Fibroblast of the aortic adventitia (primary cell): ENCODE measurements at regions not wholly inside any gene's neighbourhood (a gene's known extent, or its start where the extent isn't known, plus 50 kb on each side); places are given as distances from the start of the nearest gene placed in this dataset.

Source experiments
- DNase-seq: peaks from one replicate; pipeline ENCODE4 v3.0.0-alpha.2; 2010; ENCODE audit warnings: low read depth
- H3K4me3 ChIP-seq: 2 replicates; pipeline ENCODE4 v1.5.1; 2011; ENCODE audit warnings: low read depth, mild to moderate bottlenecking, control low read depth, low read length, moderate library complexity
- TF ChIP-seq, protein P1 (sequence below): IDR thresholded peaks from 2 replicates; pipeline ENCODE4 v1.5.1; 2011; ENCODE audit warnings: mild to moderate bottlenecking, low read length, control low read depth, inconsistent platforms; ENCODE audit not compliant: insufficient read depth

DNA sequence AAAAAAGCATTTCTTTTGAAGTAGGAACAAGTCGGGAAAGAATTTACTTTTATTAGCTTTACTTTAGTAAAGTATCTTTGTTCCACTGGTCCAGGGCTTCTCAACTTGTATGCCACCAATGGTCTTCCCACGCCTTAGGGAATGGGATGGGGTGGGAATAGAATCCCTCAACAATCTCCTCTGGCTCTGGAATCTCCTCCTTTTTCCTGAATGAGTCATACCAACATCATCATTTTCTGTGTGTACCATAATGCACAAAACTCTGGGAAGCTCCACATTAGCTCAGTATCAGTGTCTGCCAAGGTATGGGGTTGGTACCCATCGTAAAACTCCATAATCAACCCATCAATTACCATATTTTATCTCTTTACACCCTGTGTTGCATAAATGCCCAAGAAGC lies 159.4 kb upstream of the BMPER start:
- no peak overlapping the region for H3K4me3 ChIP-seq
- DNase-seq, result peak; percentile 48
- TF ChIP-seq, protein P1, sequence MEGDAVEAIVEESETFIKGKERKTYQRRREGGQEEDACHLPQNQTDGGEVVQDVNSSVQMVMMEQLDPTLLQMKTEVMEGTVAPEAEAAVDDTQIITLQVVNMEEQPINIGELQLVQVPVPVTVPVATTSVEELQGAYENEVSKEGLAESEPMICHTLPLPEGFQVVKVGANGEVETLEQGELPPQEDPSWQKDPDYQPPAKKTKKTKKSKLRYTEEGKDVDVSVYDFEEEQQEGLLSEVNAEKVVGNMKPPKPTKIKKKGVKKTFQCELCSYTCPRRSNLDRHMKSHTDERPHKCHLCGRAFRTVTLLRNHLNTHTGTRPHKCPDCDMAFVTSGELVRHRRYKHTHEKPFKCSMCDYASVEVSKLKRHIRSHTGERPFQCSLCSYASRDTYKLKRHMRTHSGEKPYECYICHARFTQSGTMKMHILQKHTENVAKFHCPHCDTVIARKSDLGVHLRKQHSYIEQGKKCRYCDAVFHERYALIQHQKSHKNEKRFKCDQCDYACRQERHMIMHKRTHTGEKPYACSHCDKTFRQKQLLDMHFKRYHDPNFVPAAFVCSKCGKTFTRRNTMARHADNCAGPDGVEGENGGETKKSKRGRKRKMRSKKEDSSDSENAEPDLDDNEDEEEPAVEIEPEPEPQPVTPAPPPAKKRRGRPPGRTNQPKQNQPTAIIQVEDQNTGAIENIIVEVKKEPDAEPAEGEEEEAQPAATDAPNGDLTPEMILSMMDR, result no peak

DNA sequence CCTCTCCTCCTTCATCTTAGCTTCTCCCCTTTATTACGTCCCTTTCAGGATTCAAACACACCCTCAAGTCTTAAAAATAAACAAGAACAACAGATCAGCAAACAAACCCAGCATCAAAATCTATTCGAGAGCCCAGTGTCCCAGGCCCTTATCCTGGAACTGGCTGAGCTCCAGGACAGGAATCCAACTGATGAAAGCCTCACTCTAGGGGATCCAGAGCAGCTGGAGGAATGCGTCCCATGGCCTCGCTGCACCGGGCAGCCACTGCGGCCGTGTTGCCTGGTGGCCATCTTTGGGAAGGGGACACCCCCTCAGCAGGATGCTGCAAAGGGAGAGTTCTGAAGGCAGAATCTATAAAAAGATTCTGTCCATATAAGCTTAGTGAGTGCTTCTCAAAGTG lies 156.5 kb upstream of the BMPER start:
- TF ChIP-seq, protein P1, result no peak
- H3K4me3 ChIP-seq, result no peak overlapping the region
- no peak for DNase-seq

DNA sequence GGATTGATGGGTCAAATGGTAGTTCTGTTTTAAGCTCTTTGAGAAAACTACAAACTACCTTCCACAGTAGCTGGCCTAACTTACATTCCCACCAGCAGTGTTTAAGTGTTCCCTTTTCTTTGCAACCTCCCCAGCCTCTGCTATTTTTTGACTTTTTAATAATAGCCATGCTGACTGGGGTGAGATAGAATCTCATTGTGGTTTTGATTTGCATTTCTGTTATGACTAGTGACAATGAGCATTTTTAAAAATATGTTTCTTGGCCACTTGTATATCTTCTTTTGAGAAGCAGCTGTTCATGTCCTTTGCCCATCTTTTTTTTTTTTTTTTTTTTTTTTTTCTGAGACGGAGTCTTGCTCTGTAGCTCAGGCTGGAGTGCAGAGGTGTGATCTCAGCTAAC lies 155.2 kb upstream of the BMPER start:
- TF ChIP-seq, protein P1, result no peak
- DNase-seq, result peak; percentile 57
- no peak overlapping the region for H3K4me3 ChIP-seq

DNA sequence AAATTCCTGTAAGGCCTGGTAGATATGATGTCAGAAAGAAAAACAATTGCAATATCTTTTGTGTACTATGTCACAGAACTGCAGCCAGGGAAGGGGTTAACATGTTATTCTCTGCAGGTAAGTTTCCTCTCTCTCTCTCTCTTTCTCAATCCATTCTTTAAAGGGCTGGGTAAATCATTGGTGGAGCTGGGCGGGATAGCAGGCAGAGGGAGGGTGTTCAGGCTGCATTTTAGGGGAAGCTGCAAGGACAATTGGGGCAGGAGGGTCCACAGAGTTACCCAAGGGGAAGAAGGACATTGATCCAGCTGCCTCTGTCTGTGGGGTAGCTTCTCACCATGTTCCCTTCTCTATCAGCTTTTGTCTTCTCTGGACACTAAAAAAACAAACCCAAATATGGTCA lies 153.9 kb upstream of the BMPER start:
- TF ChIP-seq, protein P1, result no peak
- H3K4me3 ChIP-seq, result no peak overlapping the region
- DNase-seq, result no peak

DNA sequence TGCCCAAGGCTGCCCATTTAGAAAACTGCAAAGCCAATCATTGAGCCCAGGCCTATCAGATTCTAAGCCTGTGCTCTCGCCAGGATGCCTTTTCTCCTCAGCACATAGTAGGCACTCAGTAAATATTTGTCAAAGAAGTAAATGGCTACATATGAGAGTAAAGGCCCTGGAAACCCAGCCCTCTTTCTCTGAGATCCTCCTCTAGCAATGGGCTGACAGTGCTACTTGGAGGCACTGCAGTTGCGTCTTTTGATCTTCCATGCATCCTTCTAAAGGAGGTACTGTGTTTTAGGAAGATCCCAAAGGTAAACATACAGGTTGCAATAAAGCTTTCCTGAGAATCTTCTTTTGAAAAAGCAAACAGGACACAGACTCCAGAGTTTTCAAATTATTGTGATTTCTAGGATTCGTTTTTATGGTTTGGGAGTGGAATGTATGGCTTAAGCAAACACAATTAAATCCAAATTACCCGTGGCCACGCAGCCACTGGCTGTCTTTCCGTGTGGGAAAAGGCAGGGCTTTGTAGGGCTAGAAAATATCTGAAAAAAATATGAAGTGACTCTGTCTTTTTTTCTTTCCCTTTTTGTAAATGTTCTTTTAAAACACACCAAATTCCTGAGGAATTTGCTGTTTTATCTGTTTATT lies 151.3 kb upstream of the BMPER start:
- no peak overlapping the region for H3K4me3 ChIP-seq
- no peak for DNase-seq
- TF ChIP-seq, protein P1, result no peak

DNA sequence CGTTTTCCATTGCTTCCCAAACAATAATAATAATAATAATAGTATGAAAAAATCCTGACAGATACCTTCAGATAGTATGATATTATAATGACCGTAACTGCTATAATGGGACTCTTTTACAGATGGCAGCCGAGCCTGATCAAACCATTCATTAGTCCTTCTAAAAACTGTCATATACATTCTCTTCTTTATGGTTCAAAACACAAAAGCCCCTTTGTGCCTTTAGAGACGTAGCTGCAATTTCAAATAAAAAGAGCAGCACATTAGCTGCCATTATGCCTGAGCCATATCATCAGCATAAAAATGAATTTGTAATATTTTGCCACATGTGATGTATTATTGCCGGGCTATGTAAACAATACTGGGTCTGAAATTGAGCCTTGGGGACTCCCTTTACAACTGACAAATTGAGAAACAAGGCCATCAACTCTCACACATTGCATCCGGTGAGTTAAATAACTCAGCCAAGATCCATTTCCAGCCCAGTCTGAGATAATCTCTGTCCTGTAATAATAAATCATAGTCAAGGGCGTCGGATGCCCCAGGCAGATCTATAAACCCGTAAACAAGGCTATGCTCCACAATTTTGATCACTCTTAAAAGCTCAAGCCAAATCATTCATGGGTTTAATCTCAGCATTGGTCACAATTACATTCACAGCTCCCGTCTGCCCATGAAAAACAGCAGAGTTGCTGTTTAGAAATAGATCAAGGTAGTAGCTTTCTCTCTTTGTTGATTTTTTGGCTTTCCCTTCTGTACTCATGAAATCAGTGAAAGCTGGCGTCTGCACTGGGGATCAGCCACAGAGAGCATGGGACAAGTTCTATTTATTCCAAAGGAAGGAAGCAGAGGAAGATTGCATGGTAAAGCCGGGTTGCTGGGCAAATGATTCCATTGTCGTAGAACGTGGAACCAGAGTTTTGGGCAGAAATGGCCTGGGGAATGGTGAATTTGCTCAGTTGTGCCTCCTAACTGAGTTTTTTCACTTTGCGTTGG lies 150.1 kb upstream of the BMPER start:
- TF ChIP-seq, protein P1, result no peak
- DNase-seq, result no peak
- H3K4me3 ChIP-seq, result no peak overlapping the region
